GM21367 (cell line): ENCODE measurements at regions not wholly inside any gene's neighbourhood (a gene's known extent, or its start where the extent isn't known, plus 50 kb on each side); places are given as distances from the start of the nearest gene placed in this dataset.

Source experiments
- ATAC-seq: cut with Tn5 transposase; IDR thresholded peaks from one replicate; pipeline ENCODE4 v1.9.1; 2021; ENCODE audit not compliant: unreplicated experiment

DNA sequence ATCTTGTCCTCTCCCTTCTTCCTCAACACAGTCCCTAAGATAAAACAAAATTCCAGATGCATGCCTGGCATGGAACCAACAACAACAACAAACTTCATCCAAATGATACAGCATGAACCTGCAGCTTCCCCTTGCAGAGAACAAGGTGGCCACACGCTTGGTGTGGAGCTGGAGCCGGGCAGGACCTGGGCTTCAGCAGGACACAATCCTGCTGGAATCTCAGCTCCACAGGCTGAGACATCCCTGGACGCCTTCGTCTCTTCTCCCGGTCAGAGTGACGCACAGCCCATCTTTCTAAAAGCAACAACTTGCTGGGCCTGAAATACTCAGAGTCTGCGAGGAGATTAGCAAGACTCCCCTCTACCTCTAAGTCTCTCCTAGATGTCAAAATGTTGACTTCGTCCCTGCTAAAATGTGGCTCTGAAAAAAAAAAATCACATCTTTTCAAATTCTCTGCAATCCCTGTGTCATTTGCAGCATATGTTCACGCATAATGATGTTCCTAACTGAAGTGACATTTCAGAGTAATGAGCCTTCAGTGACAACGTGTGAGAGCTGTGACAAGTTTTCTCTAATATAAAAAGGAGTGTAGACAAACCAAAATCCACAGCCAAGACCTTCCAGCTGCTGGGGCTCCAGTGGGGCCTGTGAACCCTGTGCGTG, 1232.3 kb downstream of the TBC1D22A start:
- ATAC-seq = no peak

DNA sequence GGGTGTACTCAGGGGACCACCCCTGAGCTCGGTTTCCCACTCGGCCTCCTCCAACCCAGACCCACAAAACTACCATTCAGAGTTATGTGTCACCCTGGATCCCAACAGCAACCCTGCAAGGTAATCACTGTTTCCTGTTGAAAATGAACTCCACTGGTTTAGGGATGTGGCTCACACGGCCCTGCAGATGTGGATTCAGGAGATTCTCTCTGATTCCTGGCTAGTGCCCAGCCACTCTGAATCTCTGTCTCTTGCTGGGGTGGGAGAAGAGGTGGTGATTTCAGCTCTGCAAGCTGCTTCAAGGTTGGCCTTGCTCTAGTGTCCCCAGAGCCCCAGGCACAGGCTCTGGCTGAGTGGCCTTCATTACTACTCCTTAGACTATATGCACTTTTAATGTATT, 1231.6 kb downstream of the TBC1D22A start:
- no peak for ATAC-seq

- no peak for ATAC-seq
Measured at GRCh38 chr22:47990481-47990880, 1228.0 kb downstream of the TBC1D22A start.

DNA sequence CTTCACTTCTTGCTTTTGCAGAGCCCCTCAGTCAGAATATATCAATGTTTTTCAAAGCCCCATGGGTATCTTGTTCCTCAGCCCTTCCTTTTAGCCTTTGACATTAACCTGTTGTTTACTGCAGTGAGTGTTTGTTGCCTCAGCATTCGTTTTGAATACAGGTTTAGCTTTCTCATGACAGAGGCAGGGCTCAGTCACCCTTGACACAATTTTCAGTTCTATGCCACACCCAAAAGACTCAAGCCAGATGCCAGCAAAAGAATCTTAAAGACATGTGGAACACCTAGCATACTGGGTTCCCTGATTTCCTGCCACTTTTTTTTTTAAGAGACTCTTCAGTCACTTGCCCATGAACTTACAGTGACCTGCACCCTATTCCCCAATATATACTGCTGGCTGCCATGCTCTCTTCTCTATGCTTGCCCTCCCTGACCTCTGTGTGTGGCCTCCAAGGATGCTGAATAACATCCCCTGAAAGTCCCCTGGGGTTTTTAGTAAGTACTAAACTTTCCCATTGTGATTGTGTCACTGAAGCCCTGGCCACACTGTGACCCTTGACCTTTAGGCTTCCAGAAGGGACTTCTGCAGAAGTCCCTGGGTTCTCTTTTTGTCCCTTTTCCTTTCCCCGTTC, 1225.5 kb downstream of the TBC1D22A start:
- no peak for ATAC-seq

GRCh38 chr22:47976219-47976618, 1213.8 kb downstream of the TBC1D22A start:
- no peak for ATAC-seq

DNA sequence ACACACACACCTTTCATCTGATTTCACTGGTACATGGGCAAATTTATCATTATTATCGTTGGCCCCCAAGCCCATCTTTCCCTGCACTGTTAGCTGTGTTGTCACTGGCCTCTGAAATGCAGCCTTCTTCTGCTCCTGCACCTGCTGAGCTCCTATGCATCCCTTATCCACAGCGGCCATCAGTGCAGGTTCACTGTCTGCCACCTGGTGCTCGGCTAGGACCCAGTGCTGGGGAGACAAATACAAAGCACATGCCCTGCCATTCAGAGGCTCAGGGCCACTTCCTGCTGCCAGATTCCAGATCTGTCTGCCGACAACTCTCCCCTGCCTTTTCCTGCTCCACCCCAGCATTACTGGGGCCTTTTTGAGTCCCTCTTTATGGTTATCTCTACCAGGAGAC, 1205.4 kb downstream of the TBC1D22A start:
- ATAC-seq = no peak

GRCh38 chr22:47966316-47966715, 1203.9 kb downstream of the TBC1D22A start:
- no peak for ATAC-seq

- ATAC-seq = no peak
Measured at GRCh38 chr22:47965896-47966295, 1203.4 kb downstream of the TBC1D22A start.

DNA sequence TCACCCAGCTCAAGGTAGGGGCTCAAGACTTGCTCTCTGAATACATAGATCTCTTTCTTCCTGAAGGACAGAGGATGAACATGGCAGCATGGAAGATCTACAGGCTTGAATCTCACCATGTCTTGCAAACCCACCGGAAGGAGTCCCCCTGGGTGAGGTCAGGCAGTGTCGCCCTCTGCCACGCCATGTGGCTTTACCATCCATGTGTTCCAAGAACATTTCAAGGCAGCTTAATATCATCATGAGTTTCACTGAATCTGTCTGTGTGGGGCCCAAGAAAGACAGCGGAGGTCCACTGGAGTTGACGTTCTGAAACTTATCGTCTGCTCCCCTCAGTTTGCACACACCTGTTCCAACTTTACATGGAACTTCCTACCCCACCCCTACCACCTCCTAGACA, 1202.6 kb downstream of the TBC1D22A start:
- ATAC-seq = no peak

DNA sequence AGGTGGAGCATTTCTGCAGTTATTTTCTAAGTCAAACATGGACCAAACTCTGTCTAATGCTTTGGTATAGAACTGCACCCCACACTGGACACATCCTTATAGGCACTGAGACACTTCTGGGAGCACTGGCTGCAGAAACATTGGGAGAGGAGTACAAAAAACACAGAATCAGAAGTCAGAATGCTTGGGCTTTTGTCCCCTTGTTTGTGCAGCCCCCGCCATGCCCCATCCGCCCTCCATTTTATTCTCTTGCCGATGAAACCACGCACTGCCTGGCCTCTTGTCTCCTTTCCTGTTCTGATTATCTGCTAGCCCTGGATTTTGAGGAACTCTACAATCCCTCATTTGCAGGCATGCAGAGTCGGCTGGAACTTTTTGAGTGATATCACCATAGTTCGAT, 1201.2 kb downstream of the TBC1D22A start:
- no peak for ATAC-seq

DNA sequence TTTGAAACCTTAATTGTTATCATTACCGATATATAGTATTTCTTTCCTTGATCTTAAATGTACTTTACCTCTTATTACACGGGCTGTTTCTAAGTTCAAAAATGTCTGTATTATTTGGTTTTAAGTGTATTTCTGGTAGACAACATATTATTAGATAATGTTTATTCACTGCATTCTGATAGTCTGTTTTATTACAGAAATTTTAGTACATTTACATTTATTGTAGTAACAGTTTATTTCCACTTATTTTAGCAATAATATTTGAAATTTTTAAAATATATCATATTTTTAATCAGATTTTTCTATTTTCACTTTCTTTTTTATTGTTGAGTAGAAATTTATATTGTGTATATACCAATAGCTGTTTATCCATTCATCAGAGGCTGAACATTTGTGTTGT, 1195.2 kb downstream of the TBC1D22A start:
- ATAC-seq = no peak

- no peak for ATAC-seq
Measured at GRCh38 chr22:47954107-47954506, 1191.7 kb downstream of the TBC1D22A start.

GRCh38 chr22:47944941-47945340, 1182.5 kb downstream of the TBC1D22A start:
- no peak for ATAC-seq

GRCh38 chr22:47943729-47944700, 1181.6 kb downstream of the TBC1D22A start:
- ATAC-seq = no peak

- no peak for ATAC-seq
Measured at GRCh38 chr22:47940211-47940610, 1177.8 kb downstream of the TBC1D22A start.

DNA sequence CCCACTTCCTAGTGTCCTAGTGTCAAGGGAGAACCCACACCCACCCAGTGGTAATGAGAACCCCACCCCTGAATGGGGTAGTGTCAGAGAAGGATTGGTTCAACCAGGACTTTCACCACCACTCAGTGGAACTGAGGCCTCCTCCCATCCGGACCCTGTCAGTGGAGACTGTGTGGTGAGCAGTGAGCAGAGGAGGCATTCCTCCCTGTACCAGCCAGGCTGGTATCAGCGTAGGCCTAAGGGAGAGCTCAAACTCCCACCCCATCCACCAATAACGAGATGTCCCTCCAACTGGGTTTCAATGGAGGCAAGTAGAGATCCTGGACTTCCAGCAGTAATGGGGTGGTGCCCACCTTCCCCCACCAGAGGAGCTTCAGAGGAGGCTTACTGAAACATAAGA, 1171.4 kb downstream of the TBC1D22A start:
- no peak for ATAC-seq

DNA sequence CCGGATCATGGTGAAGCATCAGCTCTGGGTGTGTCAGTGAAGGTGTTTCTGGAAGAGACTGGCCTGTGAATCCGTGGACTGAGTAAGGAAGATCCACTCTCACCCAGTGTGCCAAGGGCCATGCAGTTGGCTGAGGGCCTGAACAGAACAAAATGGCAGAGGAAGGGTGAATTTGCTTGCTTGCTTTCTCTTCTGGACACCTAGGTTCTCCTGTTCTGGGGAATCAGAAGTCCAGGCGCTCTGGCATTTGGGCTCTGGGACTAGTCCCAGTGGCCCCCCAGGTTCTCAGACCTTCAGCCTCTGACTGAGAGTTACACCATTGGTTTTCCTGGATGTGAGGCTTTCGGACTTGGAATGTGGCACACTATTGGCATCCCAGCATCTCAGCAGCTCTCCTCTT, 1170.8 kb downstream of the TBC1D22A start:
- ATAC-seq = no peak

DNA sequence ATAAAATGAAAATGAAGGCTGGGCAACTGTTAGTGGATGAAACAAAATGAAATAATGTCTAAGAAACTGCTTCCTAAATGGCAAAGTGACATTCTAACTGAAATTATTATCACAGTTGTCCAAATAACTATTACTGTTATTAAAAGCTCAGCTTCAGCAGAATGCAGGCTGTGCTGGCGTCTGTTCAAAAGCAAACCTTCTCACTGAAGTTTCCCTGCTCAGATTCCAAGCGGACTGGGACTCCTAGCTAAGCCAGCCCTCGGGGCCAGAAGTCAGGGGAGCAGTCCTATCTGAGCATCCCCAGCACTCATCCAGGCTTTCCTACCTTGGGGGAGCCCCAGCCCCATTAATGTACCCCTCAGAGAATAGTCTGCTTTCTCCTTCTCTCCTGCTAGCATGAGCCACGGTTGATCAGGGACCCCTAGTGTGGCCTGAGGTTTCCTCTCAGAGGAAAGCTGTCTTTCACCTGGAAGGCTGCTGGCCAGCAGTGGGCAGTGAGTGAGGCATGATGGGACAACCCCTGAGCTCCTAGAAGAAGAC, 1167.3 kb downstream of the TBC1D22A start:
- no peak for ATAC-seq

DNA sequence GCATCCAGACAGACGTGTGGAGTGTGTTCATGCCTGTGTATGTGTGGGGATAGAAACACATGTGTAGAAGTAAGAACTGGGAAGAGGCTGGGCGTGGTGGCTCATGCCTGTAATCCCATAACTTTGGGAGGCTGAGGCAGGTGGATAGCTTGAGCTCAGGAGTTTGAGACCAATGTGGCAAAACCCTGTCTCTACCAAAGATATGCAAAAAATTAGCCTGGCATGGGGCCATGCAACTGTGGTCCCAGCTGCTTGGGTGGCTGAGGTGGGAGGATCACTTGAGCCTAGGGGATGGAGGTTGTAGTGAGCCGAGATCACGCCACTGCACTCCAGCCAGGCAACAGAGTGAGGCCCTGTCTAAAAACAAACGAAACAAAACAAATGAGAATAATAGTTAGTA, 1166.6 kb downstream of the TBC1D22A start:
- ATAC-seq = no peak

- no peak for ATAC-seq
Measured at GRCh38 chr22:47928631-47929030, 1166.2 kb downstream of the TBC1D22A start.

- no peak for ATAC-seq
Measured at GRCh38 chr22:47927648-47928210, 1165.3 kb downstream of the TBC1D22A start.
